Tibial artery (tissue), 4 donors: ENCODE measurements at regions not wholly inside any gene's neighbourhood (a gene's known extent, or its start where the extent isn't known, plus 50 kb on each side); places are given as distances from the start of the nearest gene placed in this dataset.
A peak's percentile ranks its signal among the peaks of the same experiment; 100 is the strongest.

Experiments
- DNase-seq, 2 donors: peaks; one replicate each; pipeline ENCODE4 v3.0.0-alpha.2; 2019
- H3K27ac ChIP-seq, 2 donors: fragments of 200-600 bp; sonication (generic) in 1 of 2; 1 replicate in 1 of 2; 2 replicates in 1 of 2; pipeline ENCODE4 v1.5.1; 2018 to 2019; ENCODE audit warnings: mild to moderate bottlenecking in 1 of 2
- H3K27me3 ChIP-seq, 2 donors: fragments of 200-600 bp; sonication (generic) in 1 of 2; one replicate each; pipeline versions ENCODE4 v1.5.1 to v1.6.0; 2016 to 2019
- H3K36me3 ChIP-seq, 3 donors: fragments of 200-600 bp; sonication (generic) in 2 of 3; one replicate each; pipeline ENCODE4 v1.5.1; 2016 to 2019; ENCODE audit warnings: mild to moderate bottlenecking in 2 of 3
- H3K4me1 ChIP-seq, 4 donors: fragments of 200-600 bp; sonication (generic) in 2 of 4; 1 replicate in 3 of 4; 2 replicates in 1 of 4; pipeline ENCODE4 v1.5.1; 2016 to 2019
- H3K4me3 ChIP-seq, 2 donors: fragments of 200-600 bp; sonication (generic) in 1 of 2; 1 replicate in 1 of 2; 2 replicates in 1 of 2; pipeline ENCODE4 v1.5.1; 2018 to 2019; ENCODE audit warnings: mild to moderate bottlenecking in 2 of 2
- H3K9me3 ChIP-seq, 3 donors: fragments of 200-600 bp; sonication (generic) in 1 of 3; one replicate each; pipeline ENCODE4 v1.5.1; 2016 to 2019
- CTCF ChIP-seq, 2 experiments: fragments of 200-600 bp in 1 of 2; fragments of 450-650 bp in 1 of 2; IDR thresholded peaks; one replicate each; pipeline ENCODE4 v1.5.1; 2017 to 2019; ENCODE audit warnings: antibody characterized with exemption in 2 of 2, mild to moderate bottlenecking in 1 of 2, moderate library complexity in 1 of 2
- intact Hi-C: fragments of 100-400 bp; cut with DNase I; formaldehyde crosslinking; loops from one replicate; pipeline ENCODE4 v1.15.0; 2023; ENCODE audit warnings: low total_unique reads

- Histone ChIP-seq H3K27ac (no peak overlapping the region), H3K4me1 (no peaks in the 10 kb centered on the region), H3K4me3 (no peak overlapping the region), H3K9me3 (peaks cover 0 to 4% (median 0%) of the 10 kb centered on the region in 3 donors), H3K27me3 (no peaks in the 10 kb centered on the region), H3K36me3 (no peaks in the 10 kb centered on the region)
- DNase-seq: no peak
- no peak for TF ChIP-seq CTCF (IDR thresholded peaks at IDR 0.05)
- intact Hi-C loops: no loop called here
Measured at GRCh38 chr3:94225148-94225865, 162.4 kb downstream of the NSUN3 start.

- peaks cover 0 to 4% (median 0%) of the 10 kb centered on the region in 3 donors for H3K9me3 ChIP-seq
- no peak for DNase-seq
- no peak overlapping the region for H3K4me3 ChIP-seq
- H3K4me1 ChIP-seq: no peaks in the 10 kb centered on the region
- H3K27me3 ChIP-seq: no peaks in the 10 kb centered on the region
- no peak for TF ChIP-seq CTCF (IDR thresholded peaks at IDR 0.05)
- no peaks in the 10 kb centered on the region for H3K36me3 ChIP-seq
- intact Hi-C loops: no loop called here
- H3K27ac ChIP-seq: no peak overlapping the region
Measured at GRCh38 chr3:94226078-94226477, 163.2 kb downstream of the NSUN3 start.

- Histone ChIP-seq H3K27ac (no peak overlapping the region), H3K27me3 (no peaks in the 10 kb centered on the region), H3K4me1 (no peaks in the 10 kb centered on the region), H3K4me3 (no peak overlapping the region), H3K36me3 (no peaks in the 10 kb centered on the region), H3K9me3 (no peaks in the 10 kb centered on the region)
- no peak for TF ChIP-seq CTCF (IDR thresholded peaks at IDR 0.05)
- intact Hi-C loops: no loop called here
- DNase-seq: no peak
Measured at GRCh38 chr3:94232921-94233320, 170.1 kb downstream of the NSUN3 start.

GRCh38 chr3:94234177-94234788, 171.4 kb downstream of the NSUN3 start:
- peak in 1 of 2 experiments; percentile 22 for TF ChIP-seq CTCF (IDR thresholded peaks at IDR 0.05)
- H3K4me3 ChIP-seq: no peak overlapping the region
- no peaks in the 10 kb centered on the region for H3K9me3 ChIP-seq
- no peak for DNase-seq
- no peak overlapping the region for H3K27ac ChIP-seq
- no peaks in the 10 kb centered on the region for H3K4me1 ChIP-seq
- H3K36me3 ChIP-seq: no peaks in the 10 kb centered on the region
- intact Hi-C loops: no loop called here
- no peaks in the 10 kb centered on the region for H3K27me3 ChIP-seq

- H3K27ac ChIP-seq: no peak overlapping the region
- no peak overlapping the region for H3K4me3 ChIP-seq
- no peak for DNase-seq
- TF ChIP-seq CTCF (IDR thresholded peaks at IDR 0.05): no peak
- H3K27me3 ChIP-seq: peaks cover 0 to 3% of the 10 kb centered on the region in 2 donors
- H3K9me3 ChIP-seq: no peaks in the 10 kb centered on the region
- no peaks in the 10 kb centered on the region for H3K36me3 ChIP-seq
- intact Hi-C loops: no loop called here
- peaks cover 0 to 4% (median 0%) of the 10 kb centered on the region in 4 donors for H3K4me1 ChIP-seq
Measured at GRCh38 chr3:94241986-94242385, 179.1 kb downstream of the NSUN3 start.
